ENCODE measurements at regions not wholly inside any gene's neighbourhood (a gene's known extent, or its start where the extent isn't known, plus 50 kb on each side); places are given as distances from the start of the nearest gene placed in this dataset.

GRCh38 chr14:30283822-30284446 lies 275.0 kb upstream of the G2E3 start:
- Histone ChIP-seq H3K4me1 (ENCODE audit: control insufficient read depth, insufficient read depth, low read length) (no peaks in the 10 kb centered on the region), H3K27me3 (ENCODE audit: control insufficient read depth, insufficient read depth, low read length) (no peaks in the 10 kb centered on the region), H3K36me3 (ENCODE audit: control insufficient read depth, insufficient read depth, low read length) (no peaks in the 10 kb centered on the region), H3K9ac (ENCODE audit: low read length) (no peak overlapping the region), H3K27ac (ENCODE audit: low read depth, low read length) (no peak overlapping the region), H3K4me3 (ENCODE audit: low read length) (no peak overlapping the region)

DNA sequence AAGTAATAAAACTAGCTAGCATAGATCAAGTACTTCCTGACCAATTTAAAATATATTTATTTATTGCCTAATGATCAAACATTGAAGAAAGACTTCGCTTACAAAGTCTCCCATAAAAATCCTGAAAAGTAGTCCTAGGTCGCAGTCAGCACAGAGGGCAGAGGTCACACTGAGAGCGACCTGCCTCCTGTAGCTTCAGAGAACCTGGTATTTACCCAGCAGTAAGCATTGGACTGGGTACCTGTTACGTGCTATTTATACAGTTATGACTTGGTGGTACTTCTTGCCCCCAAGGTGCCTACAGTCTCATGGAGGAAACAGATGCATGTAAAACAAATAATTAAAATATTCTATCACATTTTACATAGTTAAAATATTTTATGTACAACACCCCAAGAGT lies 274.1 kb upstream of the G2E3 start:
- Histone ChIP-seq H3K9ac (ENCODE audit: low read length) (no peak overlapping the region), H3K4me1 (ENCODE audit: control insufficient read depth, insufficient read depth, low read length) (no peaks in the 10 kb centered on the region), H3K27me3 (ENCODE audit: control insufficient read depth, insufficient read depth, low read length) (no peaks in the 10 kb centered on the region), H3K4me3 (ENCODE audit: low read length) (no peak overlapping the region), H3K27ac (ENCODE audit: low read depth, low read length) (no peak overlapping the region), H3K36me3 (ENCODE audit: control insufficient read depth, insufficient read depth, low read length) (no peaks in the 10 kb centered on the region)

DNA sequence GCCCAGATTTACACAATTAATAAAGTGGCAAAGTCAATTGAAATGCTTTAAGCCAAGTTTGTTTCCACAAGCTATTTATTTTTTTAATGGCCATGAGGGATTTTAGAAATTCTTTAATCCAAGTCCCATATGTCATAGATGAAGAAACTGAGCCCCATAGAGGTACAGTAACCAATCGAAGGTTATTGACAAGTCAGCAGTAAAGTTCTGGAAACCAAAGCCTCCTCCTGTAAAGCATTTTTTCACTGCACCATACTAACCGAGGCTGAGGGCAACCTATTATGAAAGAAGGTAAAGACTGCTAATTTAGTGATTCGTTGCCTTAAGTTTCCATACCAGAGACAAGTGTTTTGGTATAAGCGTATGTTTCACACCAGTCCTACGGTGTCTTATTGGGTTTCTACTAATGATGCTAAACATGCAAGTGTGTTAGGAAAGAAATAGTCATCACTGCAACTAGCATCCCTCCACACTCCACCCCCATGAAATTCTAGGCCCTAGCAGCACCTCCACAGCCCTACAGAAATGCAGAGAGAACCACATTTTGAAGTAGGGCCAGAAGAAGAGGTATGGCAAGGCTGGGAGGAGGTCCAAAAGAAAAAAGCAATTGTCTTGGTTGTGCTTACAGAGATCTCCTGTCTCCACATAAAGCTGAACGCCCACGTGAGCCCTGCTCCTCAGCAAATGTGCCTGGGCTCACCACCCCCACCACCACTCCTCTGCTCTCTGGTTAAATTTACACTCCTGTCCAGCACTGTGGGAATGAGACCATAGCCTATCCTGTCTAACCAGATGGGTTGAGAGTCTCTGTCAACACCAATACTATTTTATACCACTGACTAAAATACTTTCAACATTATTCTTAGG lies 271.1 kb upstream of the G2E3 start:
- H3K4me1 ChIP-seq (ENCODE audit: control insufficient read depth, insufficient read depth, low read length): no peaks in the 10 kb centered on the region
- no peaks in the 10 kb centered on the region for H3K36me3 ChIP-seq (ENCODE audit: control insufficient read depth, insufficient read depth, low read length)
- H3K27me3 ChIP-seq (ENCODE audit: control insufficient read depth, insufficient read depth, low read length): no peaks in the 10 kb centered on the region
- no peak overlapping the region for H3K4me3 ChIP-seq (ENCODE audit: low read length)
- H3K27ac ChIP-seq (ENCODE audit: low read depth, low read length): no peak overlapping the region
- no peak overlapping the region for H3K9ac ChIP-seq (ENCODE audit: low read length)

GRCh38 chr14:30290001-30290400 lies 269.0 kb upstream of the G2E3 start:
- H3K27me3 ChIP-seq (ENCODE audit: control insufficient read depth, insufficient read depth, low read length): no peaks in the 10 kb centered on the region
- H3K4me3 ChIP-seq (ENCODE audit: low read length): no peak overlapping the region
- H3K4me1 ChIP-seq (ENCODE audit: control insufficient read depth, insufficient read depth, low read length): no peaks in the 10 kb centered on the region
- H3K36me3 ChIP-seq (ENCODE audit: control insufficient read depth, insufficient read depth, low read length): no peaks in the 10 kb centered on the region
- no peak overlapping the region for H3K27ac ChIP-seq (ENCODE audit: low read depth, low read length)
- no peak overlapping the region for H3K9ac ChIP-seq (ENCODE audit: low read length)

DNA sequence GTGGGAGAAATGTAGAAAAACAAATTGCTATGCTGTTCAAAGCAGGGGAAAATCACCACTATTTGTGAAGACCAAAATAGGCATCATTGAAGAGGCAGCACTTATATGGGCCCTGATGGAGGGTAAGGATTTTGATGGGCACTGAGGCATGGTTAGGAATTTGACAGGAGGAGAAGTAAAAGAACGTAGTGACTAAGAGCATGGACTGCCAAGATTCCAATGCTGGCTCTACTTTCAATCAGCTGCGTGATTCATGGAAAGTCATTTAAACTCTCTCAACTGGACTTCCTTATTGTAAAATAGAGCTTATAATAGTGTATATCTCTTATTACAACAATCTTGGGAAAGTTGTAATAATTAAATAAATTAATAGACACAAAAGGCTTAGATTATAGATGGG lies 267.7 kb upstream of the G2E3 start:
- Histone ChIP-seq H3K4me1 (ENCODE audit: control insufficient read depth, insufficient read depth, low read length) (no peaks in the 10 kb centered on the region), H3K27me3 (ENCODE audit: control insufficient read depth, insufficient read depth, low read length) (no peaks in the 10 kb centered on the region), H3K9ac (ENCODE audit: low read length) (no peak overlapping the region), H3K27ac (ENCODE audit: low read depth, low read length) (no peak overlapping the region), H3K36me3 (ENCODE audit: control insufficient read depth, insufficient read depth, low read length) (no peaks in the 10 kb centered on the region), H3K4me3 (ENCODE audit: low read length) (no peak overlapping the region)

DNA sequence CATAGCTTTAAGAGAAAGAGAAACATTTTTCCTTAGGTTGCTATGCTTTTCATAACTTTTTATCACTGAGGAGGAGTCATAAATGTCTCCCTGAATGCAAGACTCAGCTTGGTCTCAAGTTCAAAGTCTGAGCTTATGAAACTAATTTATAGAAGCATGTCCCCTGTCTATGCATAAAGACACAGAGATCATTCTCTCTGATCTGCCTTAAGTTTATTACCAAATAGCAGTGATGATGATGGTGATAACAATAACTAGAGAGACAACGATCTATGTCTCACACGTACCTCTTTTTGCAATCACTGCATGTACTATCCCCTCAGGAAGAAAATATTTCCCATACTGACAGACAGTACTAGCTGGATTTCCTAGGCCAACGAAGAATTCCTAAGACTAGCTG lies 266.4 kb upstream of the G2E3 start:
- Histone ChIP-seq H3K9ac (ENCODE audit: low read length) (no peak overlapping the region), H3K4me3 (ENCODE audit: low read length) (no peak overlapping the region), H3K27me3 (ENCODE audit: control insufficient read depth, insufficient read depth, low read length) (no peaks in the 10 kb centered on the region), H3K27ac (ENCODE audit: low read depth, low read length) (no peak overlapping the region), H3K4me1 (ENCODE audit: control insufficient read depth, insufficient read depth, low read length) (no peaks in the 10 kb centered on the region), H3K36me3 (ENCODE audit: control insufficient read depth, insufficient read depth, low read length) (no peaks in the 10 kb centered on the region)

DNA sequence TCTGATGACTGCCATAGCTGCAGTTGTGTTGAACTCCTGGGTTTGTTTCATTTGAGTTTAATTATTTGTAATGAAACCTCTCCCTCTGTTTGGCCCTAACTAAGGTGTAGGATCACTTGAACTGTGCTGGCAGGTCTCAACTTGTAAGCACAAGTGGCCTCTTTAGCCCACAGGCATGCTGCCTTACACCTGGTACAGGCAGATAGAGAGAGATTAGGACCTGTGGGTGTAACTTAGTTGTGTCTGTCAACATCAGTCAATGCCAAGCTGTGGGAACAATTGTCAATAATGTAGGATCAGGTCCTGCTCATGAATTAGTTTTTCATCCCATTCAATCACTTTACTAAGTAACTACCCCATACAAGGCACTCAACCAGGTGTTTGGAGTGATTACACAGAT lies 263.0 kb upstream of the G2E3 start:
- no peaks in the 10 kb centered on the region for H3K36me3 ChIP-seq (ENCODE audit: control insufficient read depth, insufficient read depth, low read length)
- no peak overlapping the region for H3K27ac ChIP-seq (ENCODE audit: low read depth, low read length)
- no peak overlapping the region for H3K4me3 ChIP-seq (ENCODE audit: low read length)
- no peaks in the 10 kb centered on the region for H3K27me3 ChIP-seq (ENCODE audit: control insufficient read depth, insufficient read depth, low read length)
- H3K9ac ChIP-seq (ENCODE audit: low read length): no peak overlapping the region
- H3K4me1 ChIP-seq (ENCODE audit: control insufficient read depth, insufficient read depth, low read length): no peaks in the 10 kb centered on the region

GRCh38 chr14:30296931-30297405 lies 262.0 kb upstream of the G2E3 start:
- Histone ChIP-seq H3K36me3 (ENCODE audit: control insufficient read depth, insufficient read depth, low read length) (no peaks in the 10 kb centered on the region), H3K4me3 (ENCODE audit: low read length) (no peak overlapping the region), H3K27ac (ENCODE audit: low read depth, low read length) (no peak overlapping the region), H3K9ac (ENCODE audit: low read length) (no peak overlapping the region), H3K4me1 (ENCODE audit: control insufficient read depth, insufficient read depth, low read length) (no peaks in the 10 kb centered on the region), H3K27me3 (ENCODE audit: control insufficient read depth, insufficient read depth, low read length) (no peaks in the 10 kb centered on the region)

DNA sequence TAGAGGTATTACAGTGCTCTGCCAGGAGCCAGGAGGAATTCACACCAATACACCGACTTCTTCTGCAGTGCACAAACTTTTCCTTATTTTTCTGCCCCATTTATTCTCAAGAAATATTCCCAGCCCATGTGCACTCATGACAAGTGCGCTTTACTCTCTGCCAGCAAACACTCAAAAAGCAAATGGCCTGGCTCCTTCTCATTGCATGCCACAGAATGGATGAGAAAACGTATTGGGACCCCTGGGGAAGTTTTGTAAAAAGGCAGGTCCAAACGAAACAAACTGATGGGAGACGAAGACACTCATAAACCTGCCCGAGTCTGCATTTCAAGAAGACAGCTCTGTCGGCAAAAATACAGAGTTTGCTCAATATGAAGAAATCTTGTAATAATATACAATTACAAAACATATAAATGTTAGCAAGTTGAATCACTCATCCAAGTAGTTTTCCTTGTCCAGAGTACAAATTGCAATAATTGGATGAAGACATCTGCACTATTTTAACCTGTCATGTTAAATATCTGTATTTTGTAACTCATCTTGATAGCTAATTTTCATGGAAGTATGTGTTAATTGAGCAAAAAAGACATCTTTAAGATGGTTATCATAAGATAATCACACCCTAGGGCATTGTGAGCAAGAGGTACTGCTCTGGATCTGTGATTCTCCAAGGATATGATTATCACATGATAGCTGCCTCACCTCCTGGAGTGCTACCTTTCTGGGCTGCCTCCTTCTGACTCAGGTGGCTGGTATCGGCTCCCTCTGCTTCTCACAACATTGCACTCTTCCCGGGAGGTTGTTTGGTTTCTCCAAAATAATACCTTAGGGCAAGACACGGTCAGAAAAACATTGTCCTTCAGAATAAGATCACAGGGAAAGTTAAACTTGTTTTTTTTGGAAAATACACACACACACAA lies 260.8 kb upstream of the G2E3 start:
- Histone ChIP-seq H3K4me3 (ENCODE audit: low read length) (no peak overlapping the region), H3K27ac (ENCODE audit: low read depth, low read length) (no peak overlapping the region), H3K4me1 (ENCODE audit: control insufficient read depth, insufficient read depth, low read length) (no peaks in the 10 kb centered on the region), H3K36me3 (ENCODE audit: control insufficient read depth, insufficient read depth, low read length) (no peaks in the 10 kb centered on the region), H3K27me3 (ENCODE audit: control insufficient read depth, insufficient read depth, low read length) (no peaks in the 10 kb centered on the region), H3K9ac (ENCODE audit: low read length) (no peak overlapping the region)

- Histone ChIP-seq H3K27me3 (ENCODE audit: control insufficient read depth, insufficient read depth, low read length) (no peaks in the 10 kb centered on the region), H3K4me3 (ENCODE audit: low read length) (no peak overlapping the region), H3K9ac (ENCODE audit: low read length) (no peak overlapping the region), H3K36me3 (ENCODE audit: control insufficient read depth, insufficient read depth, low read length) (no peaks in the 10 kb centered on the region), H3K4me1 (ENCODE audit: control insufficient read depth, insufficient read depth, low read length) (no peaks in the 10 kb centered on the region), H3K27ac (ENCODE audit: low read depth, low read length) (no peak overlapping the region)
These were observed 259.0 kb upstream of the G2E3 start for GRCh38 chr14:30299915-30300314.

GRCh38 chr14:30303350-30303749 lies 255.6 kb upstream of the G2E3 start:
- no peaks in the 10 kb centered on the region for H3K4me1 ChIP-seq (ENCODE audit: control insufficient read depth, insufficient read depth, low read length)
- H3K9ac ChIP-seq (ENCODE audit: low read length): no peak overlapping the region
- H3K4me3 ChIP-seq (ENCODE audit: low read length): no peak overlapping the region
- H3K27ac ChIP-seq (ENCODE audit: low read depth, low read length): no peak overlapping the region
- H3K36me3 ChIP-seq (ENCODE audit: control insufficient read depth, insufficient read depth, low read length): no peaks in the 10 kb centered on the region
- no peaks in the 10 kb centered on the region for H3K27me3 ChIP-seq (ENCODE audit: control insufficient read depth, insufficient read depth, low read length)

DNA sequence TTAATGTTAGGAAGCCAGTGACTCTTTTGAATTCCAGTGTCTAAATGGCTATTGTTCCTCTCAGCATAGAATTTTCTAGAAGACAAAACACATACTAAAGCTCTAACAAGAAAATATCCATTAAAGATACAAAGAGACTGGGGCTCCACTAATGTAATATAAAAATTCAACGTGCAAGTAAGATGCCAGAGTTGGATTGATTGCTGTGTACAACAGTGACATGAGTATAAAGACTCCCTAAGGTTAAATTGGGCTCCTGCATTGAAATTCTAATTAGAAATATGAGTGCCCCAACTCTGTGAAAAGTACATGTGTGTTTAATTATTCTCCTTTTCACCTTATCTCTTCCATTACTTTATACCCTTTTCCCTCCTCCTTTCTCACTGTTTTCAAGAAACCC lies 253.6 kb upstream of the G2E3 start:
- Histone ChIP-seq H3K27me3 (ENCODE audit: control insufficient read depth, insufficient read depth, low read length) (no peaks in the 10 kb centered on the region), H3K27ac (ENCODE audit: low read depth, low read length) (no peak overlapping the region), H3K36me3 (ENCODE audit: control insufficient read depth, insufficient read depth, low read length) (no peaks in the 10 kb centered on the region), H3K4me3 (ENCODE audit: low read length) (no peak overlapping the region), H3K4me1 (ENCODE audit: control insufficient read depth, insufficient read depth, low read length) (no peaks in the 10 kb centered on the region), H3K9ac (ENCODE audit: low read length) (no peak overlapping the region)
